Activated naive CD8-positive, alpha-beta T cell treated with anti-CD3 and anti-CD28 coated beads for 36 hours (primary cell): ENCODE measurements at regions not wholly inside any gene's neighbourhood (a gene's known extent, or its start where the extent isn't known, plus 50 kb on each side); places are given as distances from the start of the nearest gene placed in this dataset.

Source experiments
- DNase-seq: peaks from one replicate; pipeline ENCODE4 v3.0.0; 2021
- H3K27ac Mint-ChIP-seq: one replicate; pipeline ENCODE4 v1.8.0; 2022; ENCODE audit warnings: mild to moderate bottlenecking, moderate library complexity, mixed read lengths
- H3K27me3 Mint-ChIP-seq: one replicate; pipeline ENCODE4 v1.8.0; 2022; ENCODE audit warnings: mild to moderate bottlenecking, mixed read lengths
- H3K36me3 Mint-ChIP-seq: one replicate; pipeline ENCODE4 v1.8.0; 2021; ENCODE audit warnings: mild to moderate bottlenecking, mixed read lengths
- H3K4me1 Mint-ChIP-seq: one replicate; pipeline ENCODE4 v1.8.0; 2021; ENCODE audit warnings: mixed read lengths
- H3K4me3 Mint-ChIP-seq: one replicate; pipeline ENCODE4 v1.8.0; 2022; ENCODE audit warnings: mild to moderate bottlenecking, moderate library complexity, mixed read lengths
- H3K9me3 Mint-ChIP-seq: one replicate; pipeline ENCODE4 v1.8.0; 2022; ENCODE audit warnings: mixed read lengths

- no peak overlapping the region for H3K27ac Mint-ChIP-seq
- H3K4me3 Mint-ChIP-seq = no peak overlapping the region
- no peak for DNase-seq
- no peaks in the 10 kb centered on the region for H3K4me1 Mint-ChIP-seq
- no peaks in the 10 kb centered on the region for H3K27me3 Mint-ChIP-seq
- H3K36me3 Mint-ChIP-seq = no peaks in the 10 kb centered on the region
- no peaks in the 10 kb centered on the region for H3K9me3 Mint-ChIP-seq
These were observed 162.5 kb upstream of the MYCN start for GRCh38 chr2:15777795-15778371.

DNA sequence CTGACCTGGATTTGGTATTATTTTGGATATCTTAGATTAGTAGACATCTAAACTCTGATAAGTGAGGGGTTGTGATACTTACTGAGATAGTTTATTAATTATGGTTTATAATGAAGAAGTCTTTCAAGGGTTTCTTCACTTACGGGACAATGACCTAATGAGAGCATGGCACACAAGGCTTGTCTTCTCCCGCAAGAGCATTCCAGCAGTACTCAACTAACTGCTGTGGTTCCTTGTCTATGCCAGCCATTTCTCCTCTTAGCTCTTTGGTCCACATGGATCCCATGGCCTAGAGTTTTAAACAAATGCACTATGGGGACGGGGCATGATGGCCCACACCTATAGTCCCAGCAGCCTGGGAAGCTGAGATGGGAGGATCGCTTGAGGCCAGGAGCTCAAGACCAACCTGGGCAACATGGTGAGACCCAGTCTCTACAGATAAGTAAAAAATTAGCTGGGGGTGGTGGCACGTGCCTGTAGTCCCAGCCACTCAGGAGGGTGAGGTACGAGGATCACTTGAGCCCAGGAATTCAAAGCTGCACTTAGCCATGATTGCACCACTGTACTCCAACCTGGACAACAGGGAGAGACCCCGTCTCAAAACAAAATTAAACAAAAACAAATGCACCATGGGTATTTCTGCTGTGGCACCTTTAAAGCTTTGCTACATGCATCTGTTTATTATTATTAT, 161.7 kb upstream of the MYCN start:
- H3K4me1 Mint-ChIP-seq = no peaks in the 10 kb centered on the region
- H3K27ac Mint-ChIP-seq = no peak overlapping the region
- H3K36me3 Mint-ChIP-seq = no peaks in the 10 kb centered on the region
- H3K4me3 Mint-ChIP-seq = no peak overlapping the region
- H3K27me3 Mint-ChIP-seq = no peaks in the 10 kb centered on the region
- DNase-seq = no peak
- H3K9me3 Mint-ChIP-seq = no peaks in the 10 kb centered on the region

- DNase-seq = no peak
- no peaks in the 10 kb centered on the region for H3K9me3 Mint-ChIP-seq
- H3K4me3 Mint-ChIP-seq = no peak overlapping the region
- H3K27me3 Mint-ChIP-seq = no peaks in the 10 kb centered on the region
- no peaks in the 10 kb centered on the region for H3K36me3 Mint-ChIP-seq
- H3K27ac Mint-ChIP-seq = no peak overlapping the region
- no peaks in the 10 kb centered on the region for H3K4me1 Mint-ChIP-seq
These were observed 160.8 kb upstream of the MYCN start for GRCh38 chr2:15779381-15780041.

DNA sequence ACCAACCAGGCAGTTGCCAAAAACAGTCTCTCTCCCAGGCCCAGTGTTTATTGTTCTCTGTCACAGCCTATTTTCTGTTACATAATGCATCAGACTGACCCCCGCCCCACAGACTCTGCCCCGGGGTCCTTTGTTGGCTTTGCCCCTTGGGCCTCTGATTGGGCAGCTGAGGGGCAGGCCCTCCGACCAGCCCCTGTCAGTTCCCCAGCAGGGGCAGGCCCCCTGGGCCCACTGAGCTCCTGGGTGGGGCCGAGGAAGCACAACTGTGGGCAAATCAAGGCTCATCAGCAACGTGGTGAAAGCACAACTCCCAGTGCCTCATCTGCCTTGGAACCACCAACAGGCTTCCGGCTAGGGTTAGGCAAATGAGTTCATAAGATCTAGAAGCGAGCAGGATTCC, 160.1 kb upstream of the MYCN start:
- no peaks in the 10 kb centered on the region for H3K9me3 Mint-ChIP-seq
- H3K36me3 Mint-ChIP-seq = no peaks in the 10 kb centered on the region
- DNase-seq = no peak
- no peak overlapping the region for H3K27ac Mint-ChIP-seq
- no peak overlapping the region for H3K4me3 Mint-ChIP-seq
- H3K27me3 Mint-ChIP-seq = no peaks in the 10 kb centered on the region
- no peaks in the 10 kb centered on the region for H3K4me1 Mint-ChIP-seq

DNA sequence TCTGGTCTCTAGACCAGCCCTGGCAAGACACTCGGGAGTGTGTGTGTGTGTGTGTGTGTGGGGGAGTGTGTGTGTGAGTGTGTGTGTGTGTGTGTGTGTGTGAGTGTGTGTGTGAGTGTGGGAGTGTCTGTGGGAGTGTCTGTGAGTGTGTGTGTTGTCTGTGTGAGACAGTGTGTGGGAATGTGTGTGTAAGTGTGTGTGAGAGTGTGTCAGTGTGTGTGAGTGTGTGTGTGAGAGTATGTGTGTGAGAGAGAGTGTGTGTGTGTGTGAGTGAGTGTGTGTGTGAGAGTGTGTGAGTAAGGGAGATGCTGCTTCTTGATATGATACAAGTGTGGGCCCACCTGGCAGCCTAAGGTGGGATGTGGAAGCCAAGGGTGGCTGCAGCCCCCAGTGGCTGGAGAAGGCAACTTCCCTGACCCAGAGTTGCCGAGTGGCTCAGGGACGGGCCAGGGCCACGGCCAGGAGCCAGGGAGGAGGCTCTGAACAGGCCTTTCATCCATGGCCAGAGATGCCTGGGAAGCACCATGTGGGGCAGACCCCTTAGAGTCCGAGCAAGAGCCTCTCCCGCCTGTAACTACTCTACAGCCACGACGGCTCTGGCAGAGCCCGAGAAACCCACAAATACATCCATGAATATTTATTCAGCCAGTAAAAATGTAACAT, 159.3 kb upstream of the MYCN start:
- no peaks in the 10 kb centered on the region for H3K27me3 Mint-ChIP-seq
- no peaks in the 10 kb centered on the region for H3K36me3 Mint-ChIP-seq
- no peak overlapping the region for H3K4me3 Mint-ChIP-seq
- DNase-seq = no peak
- H3K27ac Mint-ChIP-seq = no peak overlapping the region
- no peaks in the 10 kb centered on the region for H3K4me1 Mint-ChIP-seq
- no peaks in the 10 kb centered on the region for H3K9me3 Mint-ChIP-seq

GRCh38 chr2:15782009-15782751, 158.2 kb upstream of the MYCN start:
- H3K9me3 Mint-ChIP-seq = no peaks in the 10 kb centered on the region
- no peak overlapping the region for H3K27ac Mint-ChIP-seq
- H3K27me3 Mint-ChIP-seq = no peaks in the 10 kb centered on the region
- no peaks in the 10 kb centered on the region for H3K36me3 Mint-ChIP-seq
- DNase-seq = no peak
- H3K4me1 Mint-ChIP-seq = no peaks in the 10 kb centered on the region
- no peak overlapping the region for H3K4me3 Mint-ChIP-seq

- no peak for DNase-seq
- Mint-ChIP-seq H3K27me3 (no peaks in the 10 kb centered on the region), H3K4me1 (no peaks in the 10 kb centered on the region), H3K4me3 (no peak overlapping the region), H3K9me3 (no peaks in the 10 kb centered on the region), H3K27ac (no peak overlapping the region), H3K36me3 (no peaks in the 10 kb centered on the region)
These were observed 157.5 kb upstream of the MYCN start for GRCh38 chr2:15782769-15783294.

DNA sequence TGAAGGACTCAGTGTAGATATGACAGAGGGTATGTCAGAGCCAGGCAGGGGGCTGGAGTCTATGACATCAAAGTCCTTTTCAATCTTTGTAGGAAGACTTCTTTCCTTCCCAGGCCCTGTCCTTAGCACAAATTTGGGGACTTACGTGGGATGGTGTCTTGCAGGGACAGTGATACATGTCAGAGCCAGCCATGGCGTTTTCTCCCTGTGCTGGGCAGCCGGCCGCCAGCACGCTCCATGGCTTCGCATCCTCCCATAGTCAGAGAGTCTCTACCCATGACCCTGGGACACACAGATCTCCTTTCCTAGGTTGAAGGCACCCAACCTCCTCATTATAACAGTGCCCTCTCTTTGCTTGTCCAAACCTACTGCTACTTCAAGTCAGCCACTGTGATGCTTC, 156.9 kb upstream of the MYCN start:
- H3K4me1 Mint-ChIP-seq = no peaks in the 10 kb centered on the region
- H3K27ac Mint-ChIP-seq = no peak overlapping the region
- no peaks in the 10 kb centered on the region for H3K27me3 Mint-ChIP-seq
- H3K36me3 Mint-ChIP-seq = no peaks in the 10 kb centered on the region
- H3K4me3 Mint-ChIP-seq = no peak overlapping the region
- H3K9me3 Mint-ChIP-seq = no peaks in the 10 kb centered on the region
- DNase-seq = no peak

GRCh38 chr2:15784106-15784885, 156.1 kb upstream of the MYCN start:
- Mint-ChIP-seq H3K9me3 (no peaks in the 10 kb centered on the region), H3K4me1 (no peaks in the 10 kb centered on the region), H3K36me3 (no peaks in the 10 kb centered on the region), H3K27me3 (no peaks in the 10 kb centered on the region), H3K27ac (no peak overlapping the region), H3K4me3 (no peak overlapping the region)
- no peak for DNase-seq

GRCh38 chr2:15784886-15785801, 155.2 kb upstream of the MYCN start:
- Mint-ChIP-seq H3K4me3 (no peak overlapping the region), H3K36me3 (no peaks in the 10 kb centered on the region), H3K9me3 (no peaks in the 10 kb centered on the region), H3K27me3 (no peaks in the 10 kb centered on the region), H3K27ac (no peak overlapping the region), H3K4me1 (no peaks in the 10 kb centered on the region)
- DNase-seq = no peak

DNA sequence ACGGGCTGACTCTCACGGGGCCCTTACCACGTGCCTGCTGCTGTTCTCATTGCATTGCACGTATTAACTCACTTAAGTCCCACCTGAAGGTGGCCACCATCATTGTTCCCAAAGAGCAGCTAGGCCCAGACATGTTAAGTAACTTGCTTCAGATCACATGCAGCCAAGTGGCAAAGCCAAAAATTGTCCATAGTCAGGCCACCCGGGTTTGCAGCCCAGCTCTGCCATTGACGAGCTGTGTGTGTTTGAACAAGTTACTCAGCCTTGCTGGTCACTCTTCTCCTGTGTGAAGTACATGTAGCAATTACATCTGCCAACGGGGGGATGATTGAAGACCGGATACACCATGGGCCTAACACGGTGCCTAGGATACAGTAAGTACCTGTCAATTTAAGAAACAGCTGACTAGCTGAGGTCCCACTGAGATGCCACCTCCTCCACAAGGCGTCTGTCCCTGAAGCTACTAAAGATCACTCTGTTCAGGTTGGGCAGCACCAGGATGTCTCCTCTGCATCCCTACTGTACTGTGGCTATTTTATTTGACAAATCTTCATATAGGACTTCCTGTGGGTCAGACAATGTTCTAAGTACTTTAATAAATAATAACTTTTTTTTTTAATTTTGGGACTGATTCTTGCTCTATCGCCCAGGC, 154.2 kb upstream of the MYCN start:
- no peak for DNase-seq
- no peaks in the 10 kb centered on the region for H3K36me3 Mint-ChIP-seq
- no peak overlapping the region for H3K27ac Mint-ChIP-seq
- H3K27me3 Mint-ChIP-seq = no peaks in the 10 kb centered on the region
- H3K4me1 Mint-ChIP-seq = no peaks in the 10 kb centered on the region
- no peak overlapping the region for H3K4me3 Mint-ChIP-seq
- H3K9me3 Mint-ChIP-seq = no peaks in the 10 kb centered on the region

- Mint-ChIP-seq H3K36me3 (no peaks in the 10 kb centered on the region), H3K27me3 (no peaks in the 10 kb centered on the region), H3K27ac (no peak overlapping the region), H3K9me3 (no peaks in the 10 kb centered on the region), H3K4me1 (no peaks in the 10 kb centered on the region), H3K4me3 (no peak overlapping the region)
- no peak for DNase-seq
These were observed 153.4 kb upstream of the MYCN start for GRCh38 chr2:15786901-15787300.
